ENCODE measurements at regions not wholly inside any gene's neighbourhood (a gene's known extent, or its start where the extent isn't known, plus 50 kb on each side); places are given as distances from the start of the nearest gene placed in this dataset.

DNA sequence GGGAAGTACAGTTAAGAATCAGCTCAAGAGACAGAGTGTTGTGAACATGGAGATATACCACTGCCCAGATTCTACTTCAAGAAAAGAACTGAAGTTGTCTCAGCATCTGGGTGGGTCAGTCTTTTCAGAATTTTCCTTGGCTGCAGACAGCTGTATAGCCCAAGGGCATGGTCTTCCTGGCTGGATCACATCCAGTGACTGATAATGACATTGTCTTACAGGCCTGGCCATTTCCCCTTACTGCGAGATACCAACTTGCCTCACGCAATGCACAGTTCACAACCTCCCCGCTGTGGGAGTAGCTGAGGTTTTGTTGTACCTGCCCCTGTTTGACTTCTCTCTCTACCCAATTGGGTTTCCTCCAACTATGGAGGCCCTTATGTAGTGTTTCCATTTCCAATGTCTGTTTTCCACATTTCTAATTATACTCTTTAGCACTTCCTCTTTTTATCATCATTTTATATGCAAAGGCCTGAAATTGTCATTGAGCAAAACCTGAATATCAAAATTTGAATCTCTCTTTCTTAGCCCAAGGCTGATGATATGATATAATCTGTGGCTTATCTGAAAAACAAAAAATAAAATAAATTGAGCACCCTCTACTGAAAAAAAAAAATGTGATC is 209.1 kb downstream of the NAF1 start:
- WGBS, 2 donors = 88 to 97% methylated on average over 3 of the region's 3 CpGs

GRCh38 chr4:162954976-162955375 is 211.7 kb downstream of the NAF1 start:
- H3K27ac ChIP-seq (ENCODE audit: low read depth in 2 of 2, low read length in 1 of 2) = no peak overlapping the region
- H3K36me3 ChIP-seq (ENCODE audit: control insufficient read depth in 2 of 2, insufficient read depth in 2 of 2, low read length in 1 of 2) = no peaks in the 10 kb centered on the region
- WGBS, 2 donors = 85 to 94% methylated on average over 2 of the region's 2 CpGs
- H3K9me3 ChIP-seq (ENCODE audit: control insufficient read depth in 2 of 2, insufficient read depth in 1 of 2, low read depth in 1 of 2, low read length in 1 of 2) = no peaks in the 10 kb centered on the region
- H3K4me1 ChIP-seq (ENCODE audit: control insufficient read depth in 2 of 2, insufficient read depth in 2 of 2, low read length in 1 of 2) = no peaks in the 10 kb centered on the region
- no peak overlapping the region for H3K4me3 ChIP-seq (ENCODE audit: low read depth in 1 of 2, low read length in 2 of 2)
- no peaks in the 10 kb centered on the region for H3K27me3 ChIP-seq (ENCODE audit: control insufficient read depth in 1 of 2, insufficient read depth in 2 of 2, low read length in 2 of 2)

More for the DNA sequence above, 209.1 kb downstream of the NAF1 start:
- Histone ChIP-seq H3K27ac (ENCODE audit: low read depth in 2 of 2, low read length in 1 of 2) (no peak overlapping the region), H3K36me3 (ENCODE audit: control insufficient read depth in 2 of 2, insufficient read depth in 2 of 2, low read length in 1 of 2) (no peaks in the 10 kb centered on the region), H3K4me1 (ENCODE audit: control insufficient read depth in 2 of 2, insufficient read depth in 2 of 2, low read length in 1 of 2) (no peaks in the 10 kb centered on the region), H3K27me3 (ENCODE audit: control insufficient read depth in 1 of 2, insufficient read depth in 2 of 2, low read length in 2 of 2) (no peaks in the 10 kb centered on the region), H3K4me3 (ENCODE audit: low read depth in 1 of 2, low read length in 2 of 2) (no peak overlapping the region), H3K9me3 (ENCODE audit: control insufficient read depth in 2 of 2, insufficient read depth in 1 of 2, low read depth in 1 of 2, low read length in 1 of 2) (no peaks in the 10 kb centered on the region)

- no peak overlapping the region for H3K4me3 ChIP-seq (ENCODE audit: low read depth in 1 of 2, low read length in 2 of 2)
- no peaks in the 10 kb centered on the region for H3K27me3 ChIP-seq (ENCODE audit: control insufficient read depth in 1 of 2, insufficient read depth in 2 of 2, low read length in 2 of 2)
- no peaks in the 10 kb centered on the region for H3K36me3 ChIP-seq (ENCODE audit: control insufficient read depth in 2 of 2, insufficient read depth in 2 of 2, low read length in 1 of 2)
- H3K9me3 ChIP-seq (ENCODE audit: control insufficient read depth in 2 of 2, insufficient read depth in 1 of 2, low read depth in 1 of 2, low read length in 1 of 2) = no peaks in the 10 kb centered on the region
- no peaks in the 10 kb centered on the region for H3K4me1 ChIP-seq (ENCODE audit: control insufficient read depth in 2 of 2, insufficient read depth in 2 of 2, low read length in 1 of 2)
- no peak overlapping the region for H3K27ac ChIP-seq (ENCODE audit: low read depth in 2 of 2, low read length in 1 of 2)
- WGBS, 2 donors = 74 to 75% methylated on average over 3 of the region's 3 CpGs
These were observed 214.5 kb downstream of the NAF1 start for GRCh38 chr4:162952232-162952631.

GRCh38 chr4:162945713-162946112 is 221.0 kb downstream of the NAF1 start:
- H3K27ac ChIP-seq (ENCODE audit: low read depth in 2 of 2, low read length in 1 of 2) = no peak overlapping the region
- H3K27me3 ChIP-seq (ENCODE audit: control insufficient read depth in 1 of 2, insufficient read depth in 2 of 2, low read length in 2 of 2) = no peaks in the 10 kb centered on the region
- no peaks in the 10 kb centered on the region for H3K4me1 ChIP-seq (ENCODE audit: control insufficient read depth in 2 of 2, insufficient read depth in 2 of 2, low read length in 1 of 2)
- no peaks in the 10 kb centered on the region for H3K36me3 ChIP-seq (ENCODE audit: control insufficient read depth in 2 of 2, insufficient read depth in 2 of 2, low read length in 1 of 2)
- H3K4me3 ChIP-seq (ENCODE audit: low read depth in 1 of 2, low read length in 2 of 2) = no peak overlapping the region
- no peaks in the 10 kb centered on the region for H3K9me3 ChIP-seq (ENCODE audit: control insufficient read depth in 2 of 2, insufficient read depth in 1 of 2, low read depth in 1 of 2, low read length in 1 of 2)

- Histone ChIP-seq H3K36me3 (ENCODE audit: control insufficient read depth in 2 of 2, insufficient read depth in 2 of 2, low read length in 1 of 2) (no peaks in the 10 kb centered on the region), H3K27ac (ENCODE audit: low read depth in 2 of 2, low read length in 1 of 2) (no peak overlapping the region), H3K4me3 (ENCODE audit: low read depth in 1 of 2, low read length in 2 of 2) (no peak overlapping the region), H3K27me3 (ENCODE audit: control insufficient read depth in 1 of 2, insufficient read depth in 2 of 2, low read length in 2 of 2) (no peaks in the 10 kb centered on the region), H3K4me1 (ENCODE audit: control insufficient read depth in 2 of 2, insufficient read depth in 2 of 2, low read length in 1 of 2) (no peaks in the 10 kb centered on the region), H3K9me3 (ENCODE audit: control insufficient read depth in 2 of 2, insufficient read depth in 1 of 2, low read depth in 1 of 2, low read length in 1 of 2) (no peaks in the 10 kb centered on the region)
- 13 to 96% methylated on average over 1 of the region's 1 CpG for WGBS, 2 donors
These were observed 223.4 kb downstream of the NAF1 start for GRCh38 chr4:162943263-162943662.

GRCh38 chr4:162938738-162939485 is 227.8 kb downstream of the NAF1 start:
- no peaks in the 10 kb centered on the region for H3K27me3 ChIP-seq (ENCODE audit: control insufficient read depth in 1 of 2, insufficient read depth in 2 of 2, low read length in 2 of 2)
- no peaks in the 10 kb centered on the region for H3K4me1 ChIP-seq (ENCODE audit: control insufficient read depth in 2 of 2, insufficient read depth in 2 of 2, low read length in 1 of 2)
- H3K9me3 ChIP-seq (ENCODE audit: control insufficient read depth in 2 of 2, insufficient read depth in 1 of 2, low read depth in 1 of 2, low read length in 1 of 2) = no peaks in the 10 kb centered on the region
- H3K36me3 ChIP-seq (ENCODE audit: control insufficient read depth in 2 of 2, insufficient read depth in 2 of 2, low read length in 1 of 2) = no peaks in the 10 kb centered on the region
- 64 to 70% methylated on average over 1 of the region's 1 CpG for WGBS, 2 donors
- H3K4me3 ChIP-seq (ENCODE audit: low read depth in 1 of 2, low read length in 2 of 2) = no peak overlapping the region
- H3K27ac ChIP-seq (ENCODE audit: low read depth in 2 of 2, low read length in 1 of 2) = no peak overlapping the region

- H3K9me3 ChIP-seq (ENCODE audit: control insufficient read depth in 2 of 2, insufficient read depth in 1 of 2, low read depth in 1 of 2, low read length in 1 of 2) = no peaks in the 10 kb centered on the region
- H3K27ac ChIP-seq (ENCODE audit: low read depth in 2 of 2, low read length in 1 of 2) = no peak overlapping the region
- WGBS, 2 donors = 77 to 79% methylated on average over 6 of the region's 6 CpGs
- no peaks in the 10 kb centered on the region for H3K4me1 ChIP-seq (ENCODE audit: control insufficient read depth in 2 of 2, insufficient read depth in 2 of 2, low read length in 1 of 2)
- no peaks in the 10 kb centered on the region for H3K27me3 ChIP-seq (ENCODE audit: control insufficient read depth in 1 of 2, insufficient read depth in 2 of 2, low read length in 2 of 2)
- H3K4me3 ChIP-seq (ENCODE audit: low read depth in 1 of 2, low read length in 2 of 2) = no peak overlapping the region
- no peaks in the 10 kb centered on the region for H3K36me3 ChIP-seq (ENCODE audit: control insufficient read depth in 2 of 2, insufficient read depth in 2 of 2, low read length in 1 of 2)
These were observed 231.5 kb downstream of the NAF1 start for GRCh38 chr4:162935214-162935613.

- Histone ChIP-seq H3K36me3 (ENCODE audit: control insufficient read depth in 2 of 2, insufficient read depth in 2 of 2, low read length in 1 of 2) (no peaks in the 10 kb centered on the region), H3K9me3 (ENCODE audit: control insufficient read depth in 2 of 2, insufficient read depth in 1 of 2, low read depth in 1 of 2, low read length in 1 of 2) (no peaks in the 10 kb centered on the region), H3K27ac (ENCODE audit: low read depth in 2 of 2, low read length in 1 of 2) (no peak overlapping the region), H3K4me1 (ENCODE audit: control insufficient read depth in 2 of 2, insufficient read depth in 2 of 2, low read length in 1 of 2) (no peaks in the 10 kb centered on the region), H3K4me3 (ENCODE audit: low read depth in 1 of 2, low read length in 2 of 2) (no peak overlapping the region), H3K27me3 (ENCODE audit: control insufficient read depth in 1 of 2, insufficient read depth in 2 of 2, low read length in 2 of 2) (no peaks in the 10 kb centered on the region)
- 57 to 58% methylated on average over 4 of the region's 4 CpGs for WGBS, 2 donors
These were observed 235.4 kb downstream of the NAF1 start for GRCh38 chr4:162931286-162931685.

GRCh38 chr4:162921178-162921785 is 245.4 kb downstream of the NAF1 start:
- 65 to 73% methylated on average over 9 of the region's 9 CpGs for WGBS, 2 donors
- H3K27ac ChIP-seq (ENCODE audit: low read depth in 2 of 2, low read length in 1 of 2) = no peak overlapping the region
- no peak overlapping the region for H3K4me3 ChIP-seq (ENCODE audit: low read depth in 1 of 2, low read length in 2 of 2)
- H3K27me3 ChIP-seq (ENCODE audit: control insufficient read depth in 1 of 2, insufficient read depth in 2 of 2, low read length in 2 of 2) = no peaks in the 10 kb centered on the region
- H3K36me3 ChIP-seq (ENCODE audit: control insufficient read depth in 2 of 2, insufficient read depth in 2 of 2, low read length in 1 of 2) = no peaks in the 10 kb centered on the region
- H3K4me1 ChIP-seq (ENCODE audit: control insufficient read depth in 2 of 2, insufficient read depth in 2 of 2, low read length in 1 of 2) = no peaks in the 10 kb centered on the region
- H3K9me3 ChIP-seq (ENCODE audit: control insufficient read depth in 2 of 2, insufficient read depth in 1 of 2, low read depth in 1 of 2, low read length in 1 of 2) = no peaks in the 10 kb centered on the region

Data from esophagus (tissue), 2 donors.